ENCODE measurements at regions not wholly inside any gene's neighbourhood (a gene's known extent, or its start where the extent isn't known, plus 50 kb on each side); places are given as distances from the start of the nearest gene placed in this dataset.

GRCh38 chr2:220890931-220891330 is 681.2 kb downstream of the EPHA4 start:
- peaks cover 6% of the 10 kb centered on the region for H3K4me1 ChIP-seq (ENCODE audit: control insufficient read depth, insufficient read depth, low read length)
- H3K4me3 ChIP-seq (ENCODE audit: low read depth, low read length): no peak overlapping the region
- H3K36me3 ChIP-seq (ENCODE audit: control insufficient read depth, insufficient read depth, low read length): no peaks in the 10 kb centered on the region
- H3K9ac ChIP-seq (ENCODE audit: low read depth, low read length): no peak overlapping the region
- H3K9me3 ChIP-seq (ENCODE audit: control insufficient read depth, insufficient read depth, low read length): no peaks in the 10 kb centered on the region
- H3K27me3 ChIP-seq (ENCODE audit: control insufficient read depth, insufficient read depth, low read length): no peaks in the 10 kb centered on the region

GRCh38 chr2:220891405-220891804 is 680.7 kb downstream of the EPHA4 start:
- no peaks in the 10 kb centered on the region for H3K27me3 ChIP-seq (ENCODE audit: control insufficient read depth, insufficient read depth, low read length)
- peaks cover 6% of the 10 kb centered on the region for H3K4me1 ChIP-seq (ENCODE audit: control insufficient read depth, insufficient read depth, low read length)
- H3K4me3 ChIP-seq (ENCODE audit: low read depth, low read length): no peak overlapping the region
- no peaks in the 10 kb centered on the region for H3K9me3 ChIP-seq (ENCODE audit: control insufficient read depth, insufficient read depth, low read length)
- no peaks in the 10 kb centered on the region for H3K36me3 ChIP-seq (ENCODE audit: control insufficient read depth, insufficient read depth, low read length)
- H3K9ac ChIP-seq (ENCODE audit: low read depth, low read length): no peak overlapping the region

GRCh38 chr2:220892018-220892634 is 680.0 kb downstream of the EPHA4 start:
- H3K9me3 ChIP-seq (ENCODE audit: control insufficient read depth, insufficient read depth, low read length): no peaks in the 10 kb centered on the region
- H3K9ac ChIP-seq (ENCODE audit: low read depth, low read length): no peak overlapping the region
- H3K27me3 ChIP-seq (ENCODE audit: control insufficient read depth, insufficient read depth, low read length): no peaks in the 10 kb centered on the region
- H3K4me1 ChIP-seq (ENCODE audit: control insufficient read depth, insufficient read depth, low read length): peaks cover 6% of the 10 kb centered on the region
- no peak overlapping the region for H3K4me3 ChIP-seq (ENCODE audit: low read depth, low read length)
- no peaks in the 10 kb centered on the region for H3K36me3 ChIP-seq (ENCODE audit: control insufficient read depth, insufficient read depth, low read length)

DNA sequence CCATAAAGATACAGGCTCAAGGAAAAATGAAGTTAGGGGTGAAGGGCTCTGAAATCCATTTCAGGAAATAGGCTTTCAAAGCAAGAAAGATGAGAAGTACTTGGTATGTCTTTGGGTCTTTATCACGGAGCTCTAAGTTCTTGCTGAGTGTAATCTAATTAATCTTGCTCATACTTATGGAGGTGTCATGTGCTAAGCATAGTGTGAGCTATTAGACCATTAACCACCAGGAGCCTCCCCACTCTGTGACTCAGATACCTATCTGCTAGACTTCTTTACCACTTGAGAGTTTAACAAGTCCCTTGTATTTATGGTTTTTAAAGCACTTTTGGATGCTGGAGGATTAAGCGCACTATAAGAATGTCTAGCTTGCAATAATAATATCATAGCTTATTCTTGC is 678.7 kb downstream of the EPHA4 start:
- Histone ChIP-seq H3K4me3 (ENCODE audit: low read depth, low read length) (no peak overlapping the region), H3K27me3 (ENCODE audit: control insufficient read depth, insufficient read depth, low read length) (no peaks in the 10 kb centered on the region), H3K9ac (ENCODE audit: low read depth, low read length) (no peak overlapping the region), H3K9me3 (ENCODE audit: control insufficient read depth, insufficient read depth, low read length) (no peaks in the 10 kb centered on the region), H3K36me3 (ENCODE audit: control insufficient read depth, insufficient read depth, low read length) (no peaks in the 10 kb centered on the region), H3K4me1 (ENCODE audit: control insufficient read depth, insufficient read depth, low read length) (no peaks in the 10 kb centered on the region)

DNA sequence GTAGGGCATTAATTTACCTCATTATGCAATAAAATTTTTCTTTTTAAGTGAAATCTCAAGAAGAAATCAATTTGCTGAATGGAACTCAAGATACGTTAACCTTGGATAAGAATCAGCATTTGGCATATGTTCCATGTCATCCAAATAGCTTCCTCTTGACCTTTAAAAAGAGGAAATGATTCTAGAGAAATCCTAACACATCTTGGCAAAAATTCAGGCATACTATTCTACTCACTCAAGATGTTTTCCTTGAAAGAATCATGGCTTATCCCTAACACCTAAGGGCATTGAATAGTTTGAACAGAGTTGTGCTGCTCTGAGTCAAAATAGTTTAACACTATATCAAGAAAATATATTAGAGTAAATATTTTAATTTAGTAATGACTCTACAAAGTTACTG is 678.0 kb downstream of the EPHA4 start:
- no peaks in the 10 kb centered on the region for H3K27me3 ChIP-seq (ENCODE audit: control insufficient read depth, insufficient read depth, low read length)
- H3K9me3 ChIP-seq (ENCODE audit: control insufficient read depth, insufficient read depth, low read length): no peaks in the 10 kb centered on the region
- H3K9ac ChIP-seq (ENCODE audit: low read depth, low read length): no peak overlapping the region
- no peaks in the 10 kb centered on the region for H3K4me1 ChIP-seq (ENCODE audit: control insufficient read depth, insufficient read depth, low read length)
- no peaks in the 10 kb centered on the region for H3K36me3 ChIP-seq (ENCODE audit: control insufficient read depth, insufficient read depth, low read length)
- H3K4me3 ChIP-seq (ENCODE audit: low read depth, low read length): no peak overlapping the region

DNA sequence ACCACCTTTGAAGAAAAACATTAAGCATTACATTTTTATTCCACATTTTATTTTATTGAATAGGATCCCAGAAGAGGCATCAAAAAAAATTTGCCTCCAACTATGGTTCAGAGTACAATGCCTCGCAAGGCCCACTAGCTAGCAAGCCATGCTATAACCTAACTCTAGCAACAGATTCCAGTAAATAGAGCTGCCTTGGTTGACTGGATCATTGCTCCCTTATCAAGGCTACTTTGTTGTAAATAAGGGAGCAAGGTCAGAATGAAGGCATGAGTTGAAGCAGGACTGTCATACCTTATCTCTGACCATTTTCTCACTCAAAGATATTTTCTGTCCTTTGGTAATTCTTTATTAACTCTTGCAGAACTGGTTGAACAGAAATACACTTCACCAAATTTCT is 672.6 kb downstream of the EPHA4 start:
- H3K9me3 ChIP-seq (ENCODE audit: control insufficient read depth, insufficient read depth, low read length): no peaks in the 10 kb centered on the region
- no peaks in the 10 kb centered on the region for H3K4me1 ChIP-seq (ENCODE audit: control insufficient read depth, insufficient read depth, low read length)
- no peak overlapping the region for H3K4me3 ChIP-seq (ENCODE audit: low read depth, low read length)
- no peak overlapping the region for H3K9ac ChIP-seq (ENCODE audit: low read depth, low read length)
- H3K36me3 ChIP-seq (ENCODE audit: control insufficient read depth, insufficient read depth, low read length): no peaks in the 10 kb centered on the region
- H3K27me3 ChIP-seq (ENCODE audit: control insufficient read depth, insufficient read depth, low read length): no peaks in the 10 kb centered on the region

DNA sequence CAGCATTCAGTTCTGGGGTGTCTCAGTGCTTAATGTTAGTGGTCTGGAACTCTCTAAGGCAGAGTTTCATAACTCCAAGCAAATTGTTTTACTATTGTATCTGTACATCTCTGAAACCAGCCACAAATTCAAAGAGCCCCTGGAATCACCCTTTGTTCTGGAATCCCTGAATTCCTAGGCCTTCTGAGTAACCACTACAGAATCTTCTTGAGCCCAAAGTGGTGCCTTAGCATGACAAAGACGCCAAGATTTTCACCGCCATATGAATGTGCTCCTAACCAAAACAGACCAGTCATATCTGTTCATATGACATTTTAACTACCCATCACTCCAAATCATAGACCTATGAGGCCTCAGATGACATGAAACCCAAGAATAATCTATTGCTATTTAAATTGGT is 668.1 kb downstream of the EPHA4 start:
- Histone ChIP-seq H3K4me3 (ENCODE audit: low read depth, low read length) (no peak overlapping the region), H3K9ac (ENCODE audit: low read depth, low read length) (no peak overlapping the region), H3K4me1 (ENCODE audit: control insufficient read depth, insufficient read depth, low read length) (no peaks in the 10 kb centered on the region), H3K36me3 (ENCODE audit: control insufficient read depth, insufficient read depth, low read length) (no peaks in the 10 kb centered on the region), H3K27me3 (ENCODE audit: control insufficient read depth, insufficient read depth, low read length) (no peaks in the 10 kb centered on the region), H3K9me3 (ENCODE audit: control insufficient read depth, insufficient read depth, low read length) (no peaks in the 10 kb centered on the region)

GRCh38 chr2:220913384-220913783 is 658.7 kb downstream of the EPHA4 start:
- Histone ChIP-seq H3K9ac (ENCODE audit: low read depth, low read length) (no peak overlapping the region), H3K27me3 (ENCODE audit: control insufficient read depth, insufficient read depth, low read length) (no peaks in the 10 kb centered on the region), H3K36me3 (ENCODE audit: control insufficient read depth, insufficient read depth, low read length) (no peaks in the 10 kb centered on the region), H3K4me3 (ENCODE audit: low read depth, low read length) (no peak overlapping the region), H3K4me1 (ENCODE audit: control insufficient read depth, insufficient read depth, low read length) (no peaks in the 10 kb centered on the region), H3K9me3 (ENCODE audit: control insufficient read depth, insufficient read depth, low read length) (no peaks in the 10 kb centered on the region)

- H3K9me3 ChIP-seq (ENCODE audit: control insufficient read depth, insufficient read depth, low read length): no peaks in the 10 kb centered on the region
- no peaks in the 10 kb centered on the region for H3K27me3 ChIP-seq (ENCODE audit: control insufficient read depth, insufficient read depth, low read length)
- no peak overlapping the region for H3K4me3 ChIP-seq (ENCODE audit: low read depth, low read length)
- no peaks in the 10 kb centered on the region for H3K36me3 ChIP-seq (ENCODE audit: control insufficient read depth, insufficient read depth, low read length)
- no peak overlapping the region for H3K9ac ChIP-seq (ENCODE audit: low read depth, low read length)
- H3K4me1 ChIP-seq (ENCODE audit: control insufficient read depth, insufficient read depth, low read length): no peaks in the 10 kb centered on the region
Observed at GRCh38 chr2:220915092-220915623, 656.9 kb downstream of the EPHA4 start.

- no peaks in the 10 kb centered on the region for H3K9me3 ChIP-seq (ENCODE audit: control insufficient read depth, insufficient read depth, low read length)
Observed at GRCh38 chr2:220916931-220917330, 655.2 kb downstream of the EPHA4 start.

DNA sequence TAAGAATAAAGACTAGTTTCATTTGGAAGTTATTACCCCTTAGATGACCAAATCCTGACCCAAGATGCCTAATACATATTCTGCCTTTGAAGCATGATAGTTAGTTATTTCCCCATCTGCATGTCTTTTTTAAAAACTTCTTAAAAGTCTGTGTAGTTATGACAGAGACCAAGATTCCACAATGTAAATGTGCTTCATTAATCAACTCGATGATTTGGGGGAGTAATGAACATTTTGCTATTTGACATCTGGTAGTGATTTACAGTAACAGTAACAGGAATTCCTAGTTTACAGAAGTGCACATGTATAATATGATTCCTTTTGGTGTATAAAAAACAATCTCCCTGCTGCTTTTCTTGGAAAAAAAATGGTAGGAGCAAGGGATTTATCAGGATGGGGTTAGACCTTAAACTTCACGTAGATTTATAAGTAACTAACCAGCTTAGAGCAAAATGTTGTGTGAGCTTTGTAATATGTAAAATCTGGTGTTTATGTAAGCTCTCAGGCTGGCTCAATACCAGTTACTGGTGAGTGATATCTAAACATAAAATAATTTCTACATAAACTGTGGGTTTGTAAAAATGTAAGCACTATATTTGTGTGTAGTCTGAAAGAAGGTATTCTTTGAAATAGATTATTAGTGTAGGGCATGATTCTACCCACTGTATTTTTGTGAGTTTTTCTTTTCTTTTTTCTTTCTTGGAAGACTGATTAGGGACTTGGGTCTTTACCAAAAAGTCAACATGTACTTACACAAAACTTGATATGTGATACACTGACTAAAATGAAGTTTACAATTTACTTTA is 641.6 kb downstream of the EPHA4 start:
- H3K36me3 ChIP-seq (ENCODE audit: control insufficient read depth, insufficient read depth, low read length): no peaks in the 10 kb centered on the region
- peaks cover 8% of the 10 kb centered on the region for H3K9me3 ChIP-seq (ENCODE audit: control insufficient read depth, insufficient read depth, low read length)
- H3K4me1 ChIP-seq (ENCODE audit: control insufficient read depth, insufficient read depth, low read length): no peaks in the 10 kb centered on the region
- no peak overlapping the region for H3K9ac ChIP-seq (ENCODE audit: low read depth, low read length)
- no peak overlapping the region for H3K4me3 ChIP-seq (ENCODE audit: low read depth, low read length)
- no peaks in the 10 kb centered on the region for H3K27me3 ChIP-seq (ENCODE audit: control insufficient read depth, insufficient read depth, low read length)

More at GRCh38 chr2:220916931-220917330, 655.2 kb downstream of the EPHA4 start:
- Histone ChIP-seq H3K36me3 (ENCODE audit: control insufficient read depth, insufficient read depth, low read length) (no peaks in the 10 kb centered on the region), H3K4me1 (ENCODE audit: control insufficient read depth, insufficient read depth, low read length) (no peaks in the 10 kb centered on the region), H3K27me3 (ENCODE audit: control insufficient read depth, insufficient read depth, low read length) (no peaks in the 10 kb centered on the region), H3K9ac (ENCODE audit: low read depth, low read length) (no peak overlapping the region), H3K4me3 (ENCODE audit: low read depth, low read length) (no peak overlapping the region)

GRCh38 chr2:220931491-220931890 is 640.6 kb downstream of the EPHA4 start:
- Histone ChIP-seq H3K27me3 (ENCODE audit: control insufficient read depth, insufficient read depth, low read length) (no peaks in the 10 kb centered on the region), H3K4me3 (ENCODE audit: low read depth, low read length) (no peak overlapping the region), H3K4me1 (ENCODE audit: control insufficient read depth, insufficient read depth, low read length) (no peaks in the 10 kb centered on the region), H3K36me3 (ENCODE audit: control insufficient read depth, insufficient read depth, low read length) (no peaks in the 10 kb centered on the region), H3K9ac (ENCODE audit: low read depth, low read length) (no peak overlapping the region), H3K9me3 (ENCODE audit: control insufficient read depth, insufficient read depth, low read length) (peaks cover 4% of the 10 kb centered on the region)
